GM10266 (cell line): ENCODE measurements at regions not wholly inside any gene's neighbourhood (a gene's known extent, or its start where the extent isn't known, plus 50 kb on each side); places are given as distances from the start of the nearest gene placed in this dataset.

Experiments
- DNase-seq: peaks from one replicate; pipeline ENCODE4 v3.0.0; 2012; ENCODE audit errors: extremely low spot score
- TF ChIP-seq, protein P1 (sequence below): IDR thresholded peaks from 2 replicates; pipeline ENCODE4 v1.5.1; 2012; ENCODE audit warnings: mild to moderate bottlenecking, low read depth; ENCODE audit not compliant: control insufficient read depth, insufficient read depth; ENCODE audit errors: missing control alignments

DNA sequence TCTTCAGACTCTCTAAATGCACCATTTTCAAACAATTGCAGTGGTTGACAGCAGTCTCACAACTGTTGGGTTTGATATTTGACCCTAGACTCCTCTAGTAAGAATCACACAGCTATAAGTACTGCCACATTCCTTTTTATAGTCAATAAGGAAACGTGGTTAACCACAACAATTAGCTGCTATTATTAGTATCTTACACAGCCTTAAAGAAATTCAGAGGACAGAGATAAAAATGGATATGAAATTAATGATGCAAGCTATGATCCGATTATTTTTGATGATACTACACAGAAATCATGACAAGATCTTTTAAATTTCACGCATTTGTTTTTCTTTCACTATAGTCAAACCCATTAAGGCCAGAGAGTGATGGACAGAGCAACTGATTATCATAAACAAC, 288.6 kb upstream of the C9orf72 start:
- no peak for DNase-seq
- TF ChIP-seq, protein P1, sequence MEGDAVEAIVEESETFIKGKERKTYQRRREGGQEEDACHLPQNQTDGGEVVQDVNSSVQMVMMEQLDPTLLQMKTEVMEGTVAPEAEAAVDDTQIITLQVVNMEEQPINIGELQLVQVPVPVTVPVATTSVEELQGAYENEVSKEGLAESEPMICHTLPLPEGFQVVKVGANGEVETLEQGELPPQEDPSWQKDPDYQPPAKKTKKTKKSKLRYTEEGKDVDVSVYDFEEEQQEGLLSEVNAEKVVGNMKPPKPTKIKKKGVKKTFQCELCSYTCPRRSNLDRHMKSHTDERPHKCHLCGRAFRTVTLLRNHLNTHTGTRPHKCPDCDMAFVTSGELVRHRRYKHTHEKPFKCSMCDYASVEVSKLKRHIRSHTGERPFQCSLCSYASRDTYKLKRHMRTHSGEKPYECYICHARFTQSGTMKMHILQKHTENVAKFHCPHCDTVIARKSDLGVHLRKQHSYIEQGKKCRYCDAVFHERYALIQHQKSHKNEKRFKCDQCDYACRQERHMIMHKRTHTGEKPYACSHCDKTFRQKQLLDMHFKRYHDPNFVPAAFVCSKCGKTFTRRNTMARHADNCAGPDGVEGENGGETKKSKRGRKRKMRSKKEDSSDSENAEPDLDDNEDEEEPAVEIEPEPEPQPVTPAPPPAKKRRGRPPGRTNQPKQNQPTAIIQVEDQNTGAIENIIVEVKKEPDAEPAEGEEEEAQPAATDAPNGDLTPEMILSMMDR = no peak

DNA sequence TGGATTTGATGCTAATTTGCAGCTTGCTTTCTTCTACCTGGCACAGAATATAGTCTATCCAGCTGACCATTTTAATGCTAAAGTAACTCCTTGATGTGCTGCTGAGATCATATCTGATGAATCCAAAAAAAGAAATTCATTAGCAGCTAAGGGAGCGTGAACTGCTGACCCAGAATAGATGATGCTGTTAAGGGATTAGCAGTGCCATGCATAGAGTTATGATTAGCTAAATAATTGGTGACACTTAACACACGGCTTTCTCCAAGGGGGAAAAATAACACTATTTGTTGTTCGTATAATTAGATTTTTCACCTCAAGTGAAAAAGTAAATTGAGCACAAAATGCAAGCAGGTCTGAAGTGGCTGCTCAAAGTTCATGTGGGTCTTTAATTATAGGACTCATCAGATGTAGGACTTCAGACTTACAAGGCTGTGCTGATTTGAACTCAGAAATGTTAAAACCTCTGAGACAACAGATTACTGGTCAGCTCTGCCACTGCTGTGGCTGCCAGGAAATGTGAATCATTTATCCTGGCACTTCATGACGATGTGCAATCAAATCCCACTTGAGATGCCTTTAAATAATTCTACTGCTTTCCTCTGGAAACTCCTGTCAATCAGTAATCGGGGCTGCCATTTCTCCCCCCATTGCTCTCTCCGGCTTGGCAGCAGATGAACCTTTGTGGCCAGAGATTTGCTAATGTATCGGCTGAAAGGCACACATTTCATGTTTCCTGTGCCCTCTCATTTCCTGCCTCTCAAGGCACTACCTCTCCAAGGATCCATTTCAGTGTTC, 291.6 kb upstream of the C9orf72 start:
- TF ChIP-seq, protein P1 = no peak
- no peak for DNase-seq

DNA sequence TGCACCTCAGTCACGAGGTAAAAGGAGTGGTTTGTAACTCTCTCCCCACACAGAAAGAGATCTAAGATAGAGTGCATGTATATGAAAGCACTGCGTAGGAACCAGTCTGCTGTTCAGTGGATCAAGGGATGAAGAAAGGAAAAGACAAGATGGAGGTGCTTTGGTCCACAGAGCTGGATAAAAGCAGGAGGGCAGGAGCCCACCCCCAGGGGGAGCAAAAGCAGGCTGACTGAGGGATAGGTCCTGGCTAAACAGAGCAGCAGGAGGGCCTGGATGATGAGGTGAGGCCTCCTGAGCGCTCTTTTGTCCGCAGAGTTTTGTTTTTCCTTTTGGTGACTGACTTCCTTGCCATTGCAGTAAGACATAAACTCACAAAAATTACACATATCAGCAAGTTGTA, 293.5 kb upstream of the C9orf72 start:
- no peak for DNase-seq
- TF ChIP-seq, protein P1 = no peak

DNA sequence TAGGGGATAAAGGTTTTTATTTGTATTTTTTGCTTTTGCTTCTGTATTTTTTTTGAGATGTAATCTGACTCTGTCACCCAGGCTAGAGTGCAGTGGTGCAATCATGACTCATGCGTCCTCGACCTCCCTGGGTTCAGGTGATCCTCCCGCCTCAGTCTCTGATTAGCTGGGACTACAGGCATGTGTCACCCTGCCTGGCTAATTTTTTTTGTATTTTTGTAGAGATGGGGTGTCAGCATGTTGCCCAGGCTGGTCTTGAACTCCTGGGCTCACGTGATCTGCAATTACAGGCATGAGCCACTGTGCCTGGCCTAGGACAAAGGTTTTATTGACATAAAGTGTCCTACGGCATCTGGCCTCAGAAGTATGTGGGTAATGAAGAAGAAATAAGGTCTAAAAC, 297.1 kb upstream of the C9orf72 start:
- TF ChIP-seq, protein P1 = no peak
- no peak for DNase-seq

DNA sequence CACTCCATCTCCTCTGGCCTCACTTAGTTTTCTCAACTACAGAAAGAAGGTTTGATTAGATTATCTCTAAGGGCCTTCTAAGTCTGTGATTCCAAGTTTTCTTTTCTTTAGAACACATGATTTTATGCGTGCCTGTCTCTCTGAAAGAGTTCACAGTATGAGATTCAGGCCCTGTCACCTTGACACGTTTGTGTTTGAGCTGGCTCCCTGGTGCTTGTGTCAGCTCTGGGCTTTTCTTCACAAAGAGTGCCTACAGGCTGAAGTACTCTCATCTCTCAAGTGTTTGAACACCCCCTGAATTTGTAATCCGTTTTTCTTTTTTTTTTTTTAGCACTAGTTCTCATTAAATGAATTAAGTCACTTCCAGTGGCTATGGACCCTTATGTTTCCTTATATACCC, 306.9 kb upstream of the C9orf72 start:
- DNase-seq = no peak
- TF ChIP-seq, protein P1 = no peak

DNA sequence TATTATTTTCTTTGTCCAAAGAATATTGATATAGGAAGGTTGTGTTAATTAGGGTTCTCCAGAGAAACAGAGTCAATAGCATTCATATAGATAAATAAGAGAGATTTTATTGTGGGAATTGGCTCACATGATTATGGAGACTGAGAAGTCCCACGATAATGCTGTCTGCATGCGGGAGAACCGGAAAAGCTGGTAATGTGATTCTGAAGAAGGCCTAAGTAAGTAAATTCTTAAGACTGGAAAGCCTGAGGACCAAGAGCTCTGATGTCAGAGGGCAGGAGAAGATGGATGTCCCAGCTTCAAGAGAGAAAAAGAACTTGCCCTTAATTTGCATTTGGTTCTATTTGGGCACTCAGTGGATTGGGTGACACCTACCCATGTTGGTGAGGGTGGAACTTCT, 307.4 kb upstream of the C9orf72 start:
- TF ChIP-seq, protein P1 = no peak
- no peak for DNase-seq

DNA sequence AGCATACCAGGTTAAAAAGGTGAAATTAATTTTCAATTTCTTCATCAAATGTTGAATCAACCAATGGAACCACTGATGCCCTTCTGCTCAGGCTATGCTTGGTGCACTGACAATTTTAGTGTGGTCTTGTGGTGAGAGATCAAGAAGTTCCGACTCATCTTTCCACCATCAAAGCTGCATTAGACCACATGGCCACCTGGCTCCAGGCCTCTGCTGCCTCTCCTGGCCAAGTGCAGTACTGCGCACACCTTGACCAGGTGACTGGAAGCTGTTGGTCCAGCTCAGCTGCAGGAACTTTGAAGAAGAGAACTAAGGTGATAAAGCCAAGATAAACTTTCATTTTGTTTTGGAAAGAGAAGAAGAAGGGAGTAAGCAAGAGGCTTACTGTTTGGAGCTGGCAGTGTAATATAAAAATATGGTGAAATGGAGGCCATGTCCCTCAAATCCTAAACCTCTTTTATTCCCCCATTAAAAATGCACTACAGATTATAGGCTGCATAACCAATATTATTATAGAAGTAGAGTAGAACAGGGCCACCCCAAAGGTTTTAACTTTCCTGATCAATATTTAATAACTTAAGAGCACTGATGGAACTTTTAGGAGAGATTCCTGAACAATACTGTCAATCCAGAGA, 315.5 kb upstream of the C9orf72 start:
- TF ChIP-seq, protein P1 = peak; percentile 76
- DNase-seq = peak; percentile 13
